Jurkat, Clone E6-1 (cell line): ENCODE measurements at regions not wholly inside any gene's neighbourhood (a gene's known extent, or its start where the extent isn't known, plus 50 kb on each side); places are given as distances from the start of the nearest gene placed in this dataset.
"Not testable (repeated sequence)": the region's sequence is repeated elsewhere in the genome, so short reads cannot be mapped to it uniquely, and the experiment has no call there.

Source experiments
- DNase-seq: peaks from one replicate; pipeline ENCODE4 v3.0.0-alpha.2; 2011; ENCODE audit warnings: low read depth, low spot score
- H3K4me3 ChIP-seq: 2 replicates; pipeline ENCODE4 v1.5.1; 2011; ENCODE audit warnings: mild to moderate bottlenecking, low read length, control low read depth, moderate library complexity

DNA sequence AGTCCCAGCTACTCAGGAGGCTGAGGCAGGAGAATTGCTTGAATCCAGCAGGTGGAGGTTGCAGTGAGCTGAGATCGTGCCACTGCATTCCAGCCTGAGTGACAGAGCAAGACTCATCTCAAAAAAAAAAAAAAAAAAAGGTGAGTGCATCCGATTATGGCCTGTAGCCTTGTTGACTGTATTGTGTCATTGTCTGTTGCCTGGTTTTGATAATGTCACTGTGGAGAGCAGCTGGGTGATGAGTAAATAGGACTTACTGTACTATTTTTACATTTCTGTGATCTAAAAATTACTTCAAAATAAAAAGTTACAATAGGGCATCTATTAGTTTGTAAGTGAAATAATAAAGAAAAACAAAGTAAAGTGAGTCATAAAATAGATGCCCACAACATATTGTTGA is 134.1 kb upstream of the SALL4 start:
- no peak overlapping the region for H3K4me3 ChIP-seq
- DNase-seq, result no peak

DNA sequence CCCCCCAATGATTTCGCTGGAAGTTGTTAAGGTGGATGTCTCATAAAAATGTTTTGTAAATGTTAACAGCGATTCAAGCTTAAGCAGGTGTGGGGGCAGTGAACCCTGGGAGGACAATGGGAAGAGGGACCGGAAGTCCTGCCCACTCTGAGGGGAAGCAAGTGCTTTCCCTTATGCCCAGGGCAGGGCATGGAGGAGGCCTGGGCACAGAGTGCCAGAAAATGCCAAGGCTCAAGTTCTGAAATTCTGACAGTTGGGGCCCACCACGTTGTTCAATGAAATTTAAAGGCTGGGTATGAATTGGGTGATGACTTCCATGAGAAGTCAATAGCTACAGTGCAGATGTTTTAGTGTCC is 132.7 kb upstream of the SALL4 start:
- no peak for DNase-seq
- H3K4me3 ChIP-seq, result no peak overlapping the region

DNA sequence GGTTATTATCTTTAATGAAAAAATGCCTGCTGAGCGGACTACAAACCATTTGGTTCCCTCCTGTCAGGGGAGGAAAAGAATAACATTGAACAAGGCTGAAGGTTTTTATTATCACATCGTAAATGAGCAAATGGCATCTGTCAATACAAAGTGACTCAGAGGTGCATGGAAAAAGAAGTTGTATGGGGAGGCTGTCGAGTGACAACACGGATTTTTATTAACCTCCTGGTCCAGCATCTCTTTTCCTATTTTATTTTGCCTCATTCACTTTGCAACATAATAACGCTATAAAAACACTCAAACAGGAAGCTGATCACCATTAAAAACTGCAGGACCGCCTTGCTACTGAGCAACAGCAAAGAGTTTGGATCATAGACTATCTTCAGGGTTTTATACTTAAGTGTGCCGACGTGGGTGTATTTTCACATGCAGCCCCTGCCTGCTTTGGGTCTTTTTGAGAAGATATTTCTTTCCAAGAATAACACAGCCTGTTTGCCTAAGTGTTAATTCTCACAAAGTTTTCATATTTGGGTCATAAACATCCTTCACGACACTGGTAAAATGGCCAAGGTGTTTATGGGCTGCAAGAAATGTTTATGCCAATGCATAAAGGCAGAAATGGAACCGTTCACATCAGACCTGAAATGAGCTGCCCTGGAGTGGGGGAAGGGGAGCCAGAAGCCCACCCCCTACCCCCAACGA is 132.1 kb upstream of the SALL4 start:
- DNase-seq, result no peak
- H3K4me3 ChIP-seq, result no peak overlapping the region

DNA sequence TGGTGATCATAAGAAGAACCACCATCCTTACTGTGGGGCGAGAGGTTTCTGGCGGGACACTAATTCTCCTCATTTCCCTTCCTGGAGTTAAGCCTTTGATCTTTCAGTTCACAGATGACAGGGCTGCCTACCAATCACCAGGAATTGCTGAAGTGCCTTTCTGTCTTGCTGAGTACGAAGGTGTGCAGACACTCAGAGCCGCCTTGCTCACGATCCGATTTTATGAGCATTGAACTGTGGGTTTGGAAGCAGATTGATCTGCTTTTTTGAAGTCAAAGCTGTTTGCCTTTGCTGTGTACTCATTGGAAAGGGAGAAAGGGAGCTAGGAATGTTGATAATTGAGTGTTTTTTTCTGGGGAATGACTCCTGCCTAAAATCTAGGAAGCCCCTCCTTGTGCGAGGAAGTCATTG is 129.1 kb upstream of the SALL4 start:
- DNase-seq, result no peak
- no peak overlapping the region for H3K4me3 ChIP-seq

DNA sequence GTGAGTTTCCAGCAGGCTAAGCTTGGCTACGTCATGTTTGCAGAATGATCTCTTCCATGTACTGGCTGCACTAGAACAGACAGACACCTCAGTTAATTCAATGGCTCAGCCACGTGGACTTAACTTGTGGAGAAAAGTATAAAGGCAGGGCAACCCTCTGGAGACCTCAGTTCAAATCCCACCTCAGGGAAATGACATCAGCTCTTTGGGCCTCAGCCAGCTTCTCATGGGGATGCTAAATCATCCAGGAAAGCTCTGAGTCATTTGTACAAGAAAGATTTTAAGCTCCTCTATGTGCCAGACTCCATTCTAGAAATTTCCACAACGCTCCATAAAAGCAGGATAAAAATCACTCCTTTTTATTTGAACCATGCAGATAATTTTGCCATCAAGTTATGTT is 128.5 kb upstream of the SALL4 start:
- no peak for DNase-seq

DNA sequence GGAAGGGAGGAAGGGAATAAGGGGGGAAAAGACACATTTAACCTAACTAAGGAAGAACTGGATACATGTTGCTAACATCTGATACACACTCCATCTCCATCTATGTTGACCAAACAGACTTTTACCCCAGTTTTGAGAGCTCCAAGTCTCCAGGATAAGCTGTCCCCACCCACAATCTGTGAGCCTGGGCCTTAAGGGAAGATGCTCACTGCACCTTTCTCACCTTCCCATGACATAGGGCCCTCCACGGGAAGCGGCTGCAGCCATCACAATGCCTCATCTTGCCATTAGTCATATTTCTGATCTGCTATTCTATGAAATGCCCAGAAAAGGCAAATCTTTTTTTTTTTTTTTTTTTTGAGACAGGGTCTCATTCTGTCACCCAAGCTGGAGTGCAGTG is 126.6 kb upstream of the SALL4 start:
- no peak overlapping the region for H3K4me3 ChIP-seq
- no peak for DNase-seq

More for the DNA sequence above, 128.5 kb upstream of the SALL4 start:
- H3K4me3 ChIP-seq, result no peak overlapping the region

DNA sequence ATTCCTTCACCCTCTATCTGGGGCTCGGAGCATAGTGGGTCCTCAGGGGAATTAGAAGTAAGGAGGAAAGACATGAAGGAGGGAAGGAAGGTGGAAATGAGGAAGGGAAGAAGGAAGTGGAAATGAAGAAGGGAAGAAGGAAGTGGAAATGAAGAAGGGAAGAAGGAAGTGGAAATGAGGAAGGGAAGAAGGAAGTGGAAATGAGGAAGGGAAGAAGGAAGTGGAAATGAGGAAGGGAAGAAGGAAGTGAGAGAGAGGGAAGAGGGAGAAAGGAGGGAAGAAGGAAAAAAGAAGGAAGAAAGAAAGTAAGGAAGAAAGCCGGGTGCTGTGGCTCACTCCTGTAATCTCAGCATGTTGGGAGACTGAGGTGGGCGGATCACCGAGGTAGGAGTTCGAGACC is 125.6 kb upstream of the SALL4 start:
- not testable (repeated sequence) for H3K4me3 ChIP-seq, DNase-seq

DNA sequence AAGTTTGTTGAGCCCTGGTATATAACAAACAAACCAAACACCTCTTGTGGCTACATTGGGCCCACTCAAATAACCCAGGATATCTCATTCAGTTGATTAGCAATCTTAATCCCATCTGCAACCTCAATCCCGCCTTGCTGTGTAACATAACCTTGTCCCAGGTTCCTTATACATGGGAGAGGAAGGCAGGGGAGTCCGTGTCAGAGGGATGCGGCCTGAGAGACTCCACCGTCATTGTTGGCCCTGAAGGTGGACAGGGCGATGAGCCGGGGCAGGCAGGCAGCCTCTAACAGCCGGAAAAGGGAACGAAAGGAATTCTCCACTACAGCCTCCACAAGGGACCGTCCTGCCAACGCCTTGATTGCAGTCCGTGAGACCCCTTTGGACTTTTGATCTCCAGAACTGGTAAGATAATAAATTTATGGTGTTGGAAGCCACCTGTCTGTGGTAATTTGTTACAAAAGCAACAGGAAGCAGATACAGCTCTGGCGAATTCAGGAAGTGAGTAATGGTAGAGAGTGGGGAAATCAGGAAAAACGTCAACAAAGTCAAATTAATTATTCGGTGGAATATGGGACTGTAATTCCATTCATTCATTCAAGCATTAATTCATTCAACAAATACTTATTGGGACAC is 124.5 kb upstream of the SALL4 start:
- no peak overlapping the region for H3K4me3 ChIP-seq
- DNase-seq, result no peak

DNA sequence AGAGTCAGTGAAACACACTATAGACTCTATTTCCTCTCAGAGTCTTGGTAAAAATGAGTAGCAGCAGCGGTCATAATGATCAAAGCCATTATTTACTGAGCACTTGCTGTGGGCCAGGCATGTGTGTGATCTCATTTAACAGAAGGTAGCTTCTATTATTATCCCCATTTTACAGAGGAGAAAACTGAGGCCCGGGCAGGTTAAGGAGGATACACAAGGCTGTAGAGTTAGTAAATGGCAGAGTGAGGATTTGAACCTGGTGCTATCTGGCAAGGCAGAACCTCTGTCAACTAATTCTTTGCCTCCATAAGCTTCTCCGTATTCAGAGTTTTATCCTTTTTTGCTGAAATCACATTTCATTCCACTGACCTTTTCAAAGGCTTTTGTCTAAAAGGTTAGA is 122.2 kb upstream of the SALL4 start:
- no peak overlapping the region for H3K4me3 ChIP-seq
- DNase-seq, result no peak

DNA sequence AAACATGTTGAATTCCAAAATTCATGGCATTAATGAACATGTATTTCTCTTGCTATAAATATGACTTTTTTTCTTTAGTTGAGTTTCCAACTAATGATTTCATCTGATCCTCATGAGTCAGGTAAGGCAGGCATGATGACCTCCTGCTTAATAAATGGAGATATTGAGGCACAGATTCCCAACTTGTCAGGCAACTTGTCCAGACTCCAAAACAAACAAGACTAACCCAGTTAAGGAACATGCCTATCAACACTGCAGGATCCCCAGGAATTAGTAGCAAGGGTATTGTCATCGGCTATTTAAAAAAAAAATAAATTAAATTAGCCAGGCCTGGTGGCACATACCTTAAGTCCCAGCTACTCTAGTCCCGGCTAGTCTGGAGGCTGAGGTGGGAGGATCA is 121.3 kb upstream of the SALL4 start:
- no peak for DNase-seq
- H3K4me3 ChIP-seq, result no peak overlapping the region

DNA sequence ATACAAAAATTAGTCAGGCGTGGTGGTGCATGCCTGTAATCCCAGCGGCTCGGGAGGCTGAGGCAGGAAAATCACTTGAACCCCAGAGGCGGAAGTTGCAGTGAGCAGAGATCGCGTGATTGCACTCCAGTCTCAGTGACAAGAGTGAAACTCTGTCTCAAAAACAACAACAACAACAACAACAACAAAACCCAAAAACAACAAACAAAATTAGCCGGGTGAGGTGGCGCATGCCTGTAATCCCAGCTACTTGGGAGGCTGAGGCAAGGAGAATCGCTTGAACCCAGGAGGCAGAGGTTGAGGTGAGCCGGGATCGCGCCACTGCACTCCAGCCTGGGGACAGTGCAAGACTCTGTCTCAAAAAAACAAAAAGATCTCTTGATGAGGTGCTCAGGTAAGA is 120.5 kb upstream of the SALL4 start:
- DNase-seq, H3K4me3 ChIP-seq: not testable (repeated sequence)

DNA sequence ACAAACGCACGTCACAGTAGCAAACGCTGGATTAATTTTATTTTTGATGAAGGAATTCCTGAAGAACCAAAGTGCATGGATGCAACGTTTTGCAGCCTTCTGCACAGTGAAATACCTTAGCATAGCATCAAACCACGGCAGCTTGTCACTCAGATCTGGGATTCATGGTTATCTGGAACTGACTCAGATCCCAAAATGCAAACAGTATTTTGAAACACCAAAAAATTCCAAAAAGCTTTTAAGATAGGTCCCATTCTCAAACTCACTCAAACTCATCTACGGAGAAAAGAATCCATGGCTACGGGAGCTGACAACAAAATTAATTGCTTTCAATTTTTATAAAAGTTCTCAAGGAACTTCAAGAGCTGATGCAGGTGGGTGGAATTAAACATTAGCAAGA is 116.2 kb upstream of the SALL4 start:
- DNase-seq, result no peak
- no peak overlapping the region for H3K4me3 ChIP-seq

DNA sequence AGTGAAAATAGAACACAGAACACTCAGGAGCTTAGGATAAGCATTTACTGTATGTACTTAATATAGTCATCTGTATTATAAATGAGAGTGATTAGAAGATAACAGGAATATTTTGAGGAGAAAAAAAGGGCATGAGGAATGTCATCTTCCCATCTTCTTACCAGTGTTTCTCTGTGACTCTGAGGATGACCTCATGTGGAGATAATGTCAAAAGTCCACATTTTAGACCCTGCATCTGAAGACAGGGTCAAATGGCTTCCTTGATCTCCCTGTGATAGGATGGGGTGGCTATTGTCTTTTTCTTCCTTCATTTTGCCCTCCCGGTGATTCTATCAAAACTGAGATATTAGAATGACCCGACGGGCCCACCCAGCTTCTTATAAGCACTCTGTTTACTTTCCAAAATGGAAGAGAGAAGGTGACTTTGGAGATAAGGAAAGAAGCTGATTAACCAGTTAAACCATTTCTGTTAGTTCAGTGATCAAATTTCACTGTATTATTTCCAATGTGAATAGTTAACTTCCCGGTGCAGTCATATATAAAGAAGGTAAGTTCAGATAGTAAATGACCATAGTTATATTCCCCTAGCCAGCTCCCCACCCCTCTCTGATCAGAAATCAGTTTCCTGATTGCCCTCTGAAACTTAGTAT is 115.7 kb upstream of the SALL4 start:
- no peak for DNase-seq

DNA sequence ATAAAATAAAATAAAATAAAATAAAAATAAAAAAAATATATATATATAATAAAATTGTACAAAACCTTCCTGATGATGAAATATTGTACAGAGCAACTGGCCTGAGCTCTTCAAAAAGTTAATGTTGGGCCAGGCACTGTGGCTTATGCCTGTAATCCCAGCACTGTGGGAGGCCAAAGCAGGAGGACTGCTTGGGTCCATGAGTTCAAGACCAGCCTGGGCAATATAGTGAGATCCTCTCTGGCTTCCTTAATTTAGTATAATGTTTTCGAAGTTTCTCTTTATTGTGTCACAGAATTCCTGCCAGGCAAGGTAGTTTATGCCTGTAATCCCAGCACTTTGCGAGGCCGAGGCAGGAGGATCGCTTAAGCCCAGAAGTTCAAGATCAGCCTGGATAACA is 113.9 kb upstream of the SALL4 start:
- DNase-seq, result no peak
- no peak overlapping the region for H3K4me3 ChIP-seq

More for the DNA sequence above, 115.7 kb upstream of the SALL4 start:
- no peak overlapping the region for H3K4me3 ChIP-seq

DNA sequence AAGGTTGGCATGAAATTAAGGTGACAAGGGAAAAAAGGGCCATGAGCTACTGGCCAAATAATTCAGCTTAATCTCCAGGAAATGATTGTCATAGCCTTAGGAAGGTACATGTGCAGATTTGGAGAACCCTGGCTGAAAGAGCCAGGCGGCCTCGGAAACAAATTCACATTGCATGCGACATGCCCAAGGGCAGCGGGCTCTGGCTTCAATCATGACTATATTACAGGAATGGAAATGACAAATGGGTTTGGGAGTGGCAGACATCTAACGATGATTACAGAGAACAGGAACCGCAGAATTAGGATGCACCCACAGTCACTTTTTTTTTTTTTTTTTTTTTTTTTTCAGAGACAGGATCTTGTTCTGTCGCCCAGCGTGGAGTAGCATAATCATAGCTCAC is 112.4 kb upstream of the SALL4 start:
- DNase-seq, result no peak

DNA sequence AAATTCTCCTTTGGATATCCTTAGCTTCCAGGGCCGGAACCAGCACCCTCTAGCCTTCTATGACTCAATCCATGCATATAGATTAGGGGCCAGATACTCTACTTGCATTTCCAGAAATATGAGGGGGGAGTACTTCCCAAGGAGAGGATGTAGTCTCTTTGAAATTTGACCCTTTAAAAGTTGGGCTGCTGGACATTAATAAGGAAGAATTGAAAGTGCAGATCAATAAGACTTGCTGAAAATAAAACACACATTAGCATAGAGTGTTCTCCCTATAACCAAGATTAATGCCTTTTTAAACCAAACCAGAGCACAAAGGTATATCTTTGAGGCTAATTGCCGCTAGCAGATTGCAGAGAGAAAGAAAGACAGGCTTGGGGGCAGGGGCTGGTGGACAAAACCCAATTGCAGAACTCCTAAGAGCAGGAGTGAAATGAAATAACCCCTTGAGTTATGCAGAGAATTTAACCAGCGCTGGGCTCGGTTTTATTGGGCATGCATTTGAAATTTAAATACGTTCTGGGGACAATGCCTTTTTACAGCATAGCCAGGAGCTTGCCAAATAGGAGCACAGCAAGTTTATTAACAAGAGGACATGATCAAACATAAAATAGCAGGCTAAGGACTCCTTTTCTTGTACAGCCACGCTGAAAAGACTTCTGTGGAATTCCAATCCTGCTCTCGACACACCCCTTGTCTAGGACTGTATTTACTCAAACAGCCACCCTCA is 108.2 kb upstream of the SALL4 start:
- no peak overlapping the region for H3K4me3 ChIP-seq
- no peak for DNase-seq

More for the DNA sequence above, 112.4 kb upstream of the SALL4 start:
- H3K4me3 ChIP-seq, result no peak overlapping the region

DNA sequence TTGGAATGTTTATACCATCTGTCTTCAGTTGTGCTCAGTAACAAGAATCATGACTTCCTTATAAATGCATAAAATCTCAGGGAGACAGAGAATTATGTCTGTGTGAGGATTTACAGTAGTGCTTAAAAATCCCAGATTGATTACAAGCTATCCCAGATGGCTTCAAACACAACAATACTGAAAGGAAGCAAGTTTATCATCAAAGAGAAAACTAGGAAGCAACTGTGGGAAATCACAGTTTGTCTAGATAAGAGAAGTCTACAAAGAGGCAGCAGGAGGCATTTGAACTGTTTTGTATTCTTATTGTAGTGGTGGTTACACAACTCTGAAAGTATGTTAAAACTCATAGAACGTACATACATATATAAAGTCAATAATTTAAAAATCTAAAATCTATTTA is 104.4 kb upstream of the SALL4 start:
- no peak overlapping the region for H3K4me3 ChIP-seq
- no peak for DNase-seq

DNA sequence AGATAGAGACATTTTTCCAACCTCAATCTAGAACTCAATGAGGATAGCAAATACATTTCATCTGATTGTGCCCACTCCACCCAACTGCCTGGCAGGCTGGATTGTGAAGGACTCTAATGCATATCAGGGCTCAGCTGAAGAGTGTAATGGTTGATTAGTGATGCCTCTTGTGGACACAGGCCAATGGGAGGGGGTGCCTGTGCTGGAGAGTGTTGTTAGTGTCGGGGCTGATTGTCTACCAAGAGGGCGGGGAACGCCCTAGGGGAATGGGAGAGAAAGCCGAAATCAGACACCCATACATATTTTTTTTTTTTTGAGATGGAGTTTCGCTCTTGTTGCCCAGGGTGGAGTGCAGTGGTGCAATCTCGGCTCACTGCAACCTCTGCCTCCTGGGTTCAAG is 103.7 kb upstream of the SALL4 start:
- H3K4me3 ChIP-seq, result no peak overlapping the region
- DNase-seq, result no peak

DNA sequence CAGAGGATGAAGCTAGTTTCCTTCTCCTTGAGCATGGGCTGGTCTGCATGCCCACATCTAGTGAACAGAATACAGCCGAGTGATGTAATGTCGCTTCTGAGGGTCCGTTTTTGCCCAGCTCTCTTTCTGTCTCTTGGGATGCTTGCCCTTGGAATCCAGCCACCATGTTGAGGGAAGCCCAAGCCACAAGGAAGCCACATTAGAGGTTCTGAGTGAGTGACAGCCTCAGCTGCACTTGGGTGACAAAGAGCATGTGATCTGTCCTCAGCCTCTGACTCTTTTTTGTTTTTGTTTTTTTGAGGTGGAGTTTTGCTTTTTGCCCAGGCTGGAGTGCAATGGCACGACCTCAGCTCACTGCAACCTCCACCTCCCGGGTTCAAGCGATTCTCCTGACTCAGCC is 100.6 kb upstream of the SALL4 start:
- no peak overlapping the region for H3K4me3 ChIP-seq
- peak; percentile 57 for DNase-seq

DNA sequence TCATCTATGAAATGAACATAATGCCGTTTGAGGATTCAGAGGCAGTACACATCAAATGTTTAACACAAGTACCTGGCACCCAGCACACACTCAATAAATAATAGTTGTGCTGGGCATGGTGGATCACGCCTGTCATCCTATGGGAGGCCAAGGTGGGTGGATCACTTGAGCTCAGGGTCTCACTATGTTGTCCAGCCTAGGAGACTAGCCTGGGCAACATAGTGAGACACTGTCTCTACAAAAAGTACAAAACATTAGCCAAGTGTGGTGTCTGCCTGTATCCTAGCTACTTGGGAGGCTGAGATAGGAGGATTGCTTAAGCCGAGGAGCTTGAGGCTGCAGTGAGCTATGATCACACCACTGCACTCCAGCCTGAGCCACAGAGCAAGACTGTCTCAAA is 98.1 kb upstream of the SALL4 start:
- DNase-seq, result no peak
- no peak overlapping the region for H3K4me3 ChIP-seq
